H9 (cell line): ENCODE measurements at regions not wholly inside any gene's neighbourhood (a gene's known extent, or its start where the extent isn't known, plus 50 kb on each side); places are given as distances from the start of the nearest gene placed in this dataset.

Experiments
- DNase-seq: peaks from one replicate; pipeline ENCODE4 v3.0.0-alpha.2; 2017
- H2AFZ ChIP-seq: one replicate; pipeline ENCODE4 v1.6.1; 2013; ENCODE audit warnings: mild to moderate bottlenecking, low read length, control low read depth, moderate library complexity
- H2AK5ac ChIP-seq: 2 replicates; pipeline ENCODE4 v1.6.1; 2013; ENCODE audit warnings: low read length, control low read depth, mixed read lengths; ENCODE audit not compliant: insufficient read length
- H2BK120ac ChIP-seq: one replicate; pipeline ENCODE4 v1.6.1; 2013; ENCODE audit warnings: low read depth, mild to moderate bottlenecking, low read length, control low read depth, inconsistent platforms; ENCODE audit not compliant: poor library complexity, severe bottlenecking
- H2BK12ac ChIP-seq: 2 replicates; pipeline ENCODE4 v1.6.1; 2013; ENCODE audit warnings: low read length, control low read depth, mixed read lengths, low read depth; ENCODE audit not compliant: insufficient read length
- H2BK15ac ChIP-seq: 2 replicates; pipeline ENCODE4 v1.6.1; 2013; ENCODE audit warnings: low read depth, low read length, control low read depth
- H2BK20ac ChIP-seq: one replicate; pipeline ENCODE4 v1.6.1; 2013; ENCODE audit warnings: low read depth, mild to moderate bottlenecking, low read length, control low read depth, inconsistent platforms; ENCODE audit not compliant: poor library complexity, severe bottlenecking
- H2BK5ac ChIP-seq: 2 replicates; pipeline ENCODE4 v1.6.1; 2013; ENCODE audit warnings: low read length, control low read depth, mixed read lengths; ENCODE audit not compliant: insufficient read length
- H3K14ac ChIP-seq: 2 replicates; pipeline ENCODE4 v1.6.1; 2013; ENCODE audit warnings: low read length, control low read depth; ENCODE audit not compliant: insufficient read depth
- H3K18ac ChIP-seq: 2 replicates; pipeline ENCODE4 v1.6.1; 2013; ENCODE audit warnings: low read depth, mild to moderate bottlenecking, mixed read lengths, low read length, control low read depth; ENCODE audit not compliant: insufficient read length
- H3K23ac ChIP-seq: 2 replicates; pipeline ENCODE4 v1.6.1; 2013; ENCODE audit warnings: low read length, control low read depth, mixed read lengths, low read depth; ENCODE audit not compliant: insufficient read length
- H3K23me2 ChIP-seq: 2 replicates; pipeline ENCODE4 v1.6.1; 2013; ENCODE audit warnings: low read depth, mild to moderate bottlenecking, mixed read lengths, low read length, control low read depth; ENCODE audit not compliant: insufficient read length, poor library complexity, severe bottlenecking
- H3K27ac ChIP-seq: 2 replicates; pipeline ENCODE4 v1.5.1; 2013; ENCODE audit warnings: low read length, control low read depth, mixed read lengths, low read depth; ENCODE audit not compliant: insufficient read length
- H3K27me3 ChIP-seq: 2 replicates; pipeline ENCODE4 v1.6.1; 2013; ENCODE audit warnings: low read length, control low read depth, inconsistent platforms; ENCODE audit not compliant: insufficient read depth
- H3K4ac ChIP-seq: 2 replicates; pipeline ENCODE4 v1.6.1; 2013; ENCODE audit warnings: low read depth, mild to moderate bottlenecking, control low read depth, inconsistent platforms, low read length, moderate library complexity
- H3K4me1 ChIP-seq: 2 replicates; pipeline ENCODE4 v1.6.1; 2013; ENCODE audit warnings: low read length, control low read depth, inconsistent platforms; ENCODE audit not compliant: insufficient read depth
- H3K4me2 ChIP-seq: 2 replicates; pipeline ENCODE4 v1.6.1; 2013; ENCODE audit warnings: low read length, control low read depth, mixed read lengths; ENCODE audit not compliant: insufficient read length, insufficient read depth
- H3K56ac ChIP-seq: 2 replicates; pipeline ENCODE4 v1.6.1; 2013; ENCODE audit warnings: low read depth, mild to moderate bottlenecking, mixed read lengths, low read length, control low read depth; ENCODE audit not compliant: insufficient read length
- H3K79me1 ChIP-seq: 2 replicates; pipeline ENCODE4 v1.6.1; 2013; ENCODE audit warnings: low read depth, mild to moderate bottlenecking, moderate library complexity, low read length, control low read depth, inconsistent platforms; ENCODE audit not compliant: insufficient read depth, poor library complexity, severe bottlenecking
- H3K79me2 ChIP-seq: 2 replicates; pipeline ENCODE4 v1.6.1; 2013; ENCODE audit warnings: low read length, control low read depth, inconsistent platforms; ENCODE audit not compliant: insufficient read depth
- H3K9ac ChIP-seq: 2 replicates; pipeline ENCODE4 v1.6.1; 2013; ENCODE audit warnings: low read length, control low read depth, mixed read lengths; ENCODE audit not compliant: insufficient read length; ENCODE audit errors: extremely low read depth
- H3K9me3 ChIP-seq: one replicate; pipeline ENCODE4 v1.6.1; 2013; ENCODE audit warnings: low read depth, low read length, inconsistent platforms; ENCODE audit not compliant: control insufficient read depth
- H3T11ph ChIP-seq: one replicate; pipeline ENCODE4 v1.6.1; 2013; ENCODE audit warnings: mild to moderate bottlenecking, low read length, control low read depth, inconsistent platforms
- H4K20me1 ChIP-seq: one replicate; pipeline ENCODE4 v1.6.1; 2013; ENCODE audit not compliant: control insufficient read depth, insufficient read length, insufficient read depth
- H4K5ac ChIP-seq: 2 replicates; pipeline ENCODE4 v1.6.1; 2013; ENCODE audit warnings: low read depth, mild to moderate bottlenecking, mixed read lengths, low read length, control low read depth; ENCODE audit not compliant: insufficient read length
- H4K8ac ChIP-seq: replicated peaks from 2 replicates; pipeline ENCODE4 v1.6.1; 2013; ENCODE audit warnings: low read length, control low read depth, mixed read lengths, low read depth; ENCODE audit not compliant: insufficient read length
- H4K91ac ChIP-seq: 2 replicates; pipeline ENCODE4 v1.6.1; 2013; ENCODE audit warnings: low read depth, mild to moderate bottlenecking, moderate library complexity, mixed read lengths, low read length, control low read depth; ENCODE audit not compliant: insufficient read length
- H3K27ac Mint-ChIP-seq, 3 experiments: 2 replicates in 2 of 3; 3 replicates in 1 of 3; pipeline ENCODE4 v1.8.0; 2020 to 2021; ENCODE audit warnings: mixed read lengths in 3 of 3, mild to moderate bottlenecking in 1 of 3, moderate library complexity in 1 of 3
- H3K27me3 Mint-ChIP-seq: 2 replicates; pipeline ENCODE4 v1.8.0; 2021; ENCODE audit warnings: low read depth, mild to moderate bottlenecking, moderate library complexity, mixed read lengths
- H3K36me3 Mint-ChIP-seq, 3 experiments: 2 replicates in 2 of 3; 3 replicates in 1 of 3; pipeline ENCODE4 v1.8.0; 2020 to 2021; ENCODE audit warnings: low read depth in 3 of 3, mixed read lengths in 3 of 3; ENCODE audit not compliant: insufficient read depth in 1 of 3
- H3K4me1 Mint-ChIP-seq, 2 experiments: 2 replicates each; pipeline ENCODE4 v1.8.0; 2020; ENCODE audit warnings: mixed read lengths in 2 of 2
- H3K4me3 Mint-ChIP-seq, 2 experiments: 2 replicates in 1 of 2; 3 replicates in 1 of 2; pipeline ENCODE4 v1.8.0; 2020 to 2021; ENCODE audit warnings: mild to moderate bottlenecking in 2 of 2, mixed read lengths in 2 of 2, moderate library complexity in 1 of 2
- H3K9me3 Mint-ChIP-seq, 2 experiments: 2 replicates in 1 of 2; 3 replicates in 1 of 2; pipeline ENCODE4 v1.8.0; 2020; ENCODE audit warnings: mild to moderate bottlenecking in 2 of 2, mixed read lengths in 2 of 2, moderate library complexity in 1 of 2
- WGBS: extraction: QIAGEN DNeasy Blood & Tissue Kit; methylation state at CpG from one replicate; pipeline ENCODE4 v1.1.7; 2013; ENCODE audit warnings: missing lambda C conversion rate, low lambda C conversion rate, mixed read lengths; ENCODE audit not compliant: insufficient read length; ENCODE audit errors: extremely low coverage; 5-methylcytosine and 5-hydroxymethylcytosine counted together
- TF ChIP-seq, protein P1 (sequence below): fragments of 200-600 bp; sonication (generic); conservative IDR thresholded peaks from 3 replicates; pipeline ENCODE4 v1.8.0; 2021; ENCODE audit warnings: antibody characterized with exemption, mild to moderate bottlenecking

- Histone ChIP-seq H4K5ac (no peak overlapping the region), H4K8ac (no peak overlapping the region), H3K18ac (no peak overlapping the region), H2BK15ac (no peak overlapping the region), H3K9ac (no peak overlapping the region), H2AK5ac (no peak overlapping the region), H2BK5ac (no peak overlapping the region), H3K23me2 (no peaks in the 10 kb centered on the region), H3K4ac (no peak overlapping the region), H4K91ac (no peak overlapping the region), H3K27ac (no peak overlapping the region), H4K20me1 (no peaks in the 10 kb centered on the region), H3K9me3 (no peaks in the 10 kb centered on the region), H3K23ac (no peak overlapping the region), H3K27me3 (no peaks in the 10 kb centered on the region), H2BK12ac (no peak overlapping the region), H3K4me1 (no peaks in the 10 kb centered on the region), H3K14ac (no peak overlapping the region), H3K79me1 (no peaks in the 10 kb centered on the region), H2BK120ac (no peak overlapping the region), H3K4me2 (no peak overlapping the region), H2BK20ac (no peak overlapping the region), H3T11ph (no peak overlapping the region), H3K56ac (no peak overlapping the region), H2AFZ (no peak overlapping the region), H3K79me2 (no peaks in the 10 kb centered on the region)
- Mint-ChIP-seq H3K4me1 (no peaks in the 10 kb centered on the region), H3K36me3 (no peaks in the 10 kb centered on the region), H3K27me3 (no peaks in the 10 kb centered on the region), H3K9me3 (no peaks in the 10 kb centered on the region), H3K27ac (no peak overlapping the region), H3K4me3 (no peak overlapping the region)
- WGBS: no CpG with 5 or more reads among the region's 1 CpG
- TF ChIP-seq, protein P1, sequence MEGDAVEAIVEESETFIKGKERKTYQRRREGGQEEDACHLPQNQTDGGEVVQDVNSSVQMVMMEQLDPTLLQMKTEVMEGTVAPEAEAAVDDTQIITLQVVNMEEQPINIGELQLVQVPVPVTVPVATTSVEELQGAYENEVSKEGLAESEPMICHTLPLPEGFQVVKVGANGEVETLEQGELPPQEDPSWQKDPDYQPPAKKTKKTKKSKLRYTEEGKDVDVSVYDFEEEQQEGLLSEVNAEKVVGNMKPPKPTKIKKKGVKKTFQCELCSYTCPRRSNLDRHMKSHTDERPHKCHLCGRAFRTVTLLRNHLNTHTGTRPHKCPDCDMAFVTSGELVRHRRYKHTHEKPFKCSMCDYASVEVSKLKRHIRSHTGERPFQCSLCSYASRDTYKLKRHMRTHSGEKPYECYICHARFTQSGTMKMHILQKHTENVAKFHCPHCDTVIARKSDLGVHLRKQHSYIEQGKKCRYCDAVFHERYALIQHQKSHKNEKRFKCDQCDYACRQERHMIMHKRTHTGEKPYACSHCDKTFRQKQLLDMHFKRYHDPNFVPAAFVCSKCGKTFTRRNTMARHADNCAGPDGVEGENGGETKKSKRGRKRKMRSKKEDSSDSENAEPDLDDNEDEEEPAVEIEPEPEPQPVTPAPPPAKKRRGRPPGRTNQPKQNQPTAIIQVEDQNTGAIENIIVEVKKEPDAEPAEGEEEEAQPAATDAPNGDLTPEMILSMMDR: no peak
- no peak for DNase-seq
These were observed 419.2 kb downstream of the SLITRK6 start for GRCh38 chr13:85379991-85380390.
